Upper lobe of left lung (tissue), 6 donors: ENCODE measurements at regions not wholly inside any gene's neighbourhood (a gene's known extent, or its start where the extent isn't known, plus 50 kb on each side); places are given as distances from the start of the nearest gene placed in this dataset.

Experiments
- ATAC-seq, 2 donors: fragments of 200-7000 bp; cut with Tn5 transposase; one replicate each; pipeline ENCODE4 v1.9.1; 2022; ENCODE audit warnings: mild to moderate bottlenecking in 2 of 2, moderate library complexity in 2 of 2; ENCODE audit not compliant: low FRiP score in 2 of 2
- DNase-seq, 2 donors: peaks; one replicate each; pipeline ENCODE4 v3.0.0-alpha.2; 2019 to 2020
- H3K27ac ChIP-seq, 4 donors: fragments of 200-600 bp; sonication (generic); one replicate each; pipeline ENCODE4 v1.5.1; 2016 to 2019
- H3K27me3 ChIP-seq, 4 donors: fragments of 200-600 bp; sonication (generic); one replicate each; pipeline ENCODE4 v1.5.1; 2017 to 2019
- H3K36me3 ChIP-seq, 4 donors: fragments of 200-600 bp; sonication (generic); one replicate each; pipeline ENCODE4 v1.5.1; 2016 to 2019
- H3K4me1 ChIP-seq, 4 donors: fragments of 200-600 bp; sonication (generic); one replicate each; pipeline ENCODE4 v1.5.1; 2018 to 2019
- H3K4me3 ChIP-seq, 4 donors: fragments of 200-600 bp; sonication (generic); one replicate each; pipeline ENCODE4 v1.5.1; 2017 to 2019; ENCODE audit warnings: mild to moderate bottlenecking in 2 of 4, moderate library complexity in 1 of 4
- H3K9me3 ChIP-seq, 4 donors: fragments of 200-600 bp; sonication (generic); one replicate each; pipeline ENCODE4 v1.5.1; 2018 to 2019
- EP300 ChIP-seq, 4 donors: sonication (generic); formaldehyde crosslinking; IDR thresholded peaks; one replicate each; pipeline ENCODE4 v1.5.1; 2017; ENCODE audit warnings: antibody characterized with exemption in 4 of 4, control low read depth in 2 of 4
- POLR2A ChIP-seq, 4 donors: fragments of 450-650 bp; IDR thresholded peaks; one replicate each; pipeline ENCODE4 v1.5.1; 2016 to 2017; ENCODE audit warnings: antibody characterized with exemption in 4 of 4, mild to moderate bottlenecking in 2 of 4
- POLR2AphosphoS5 ChIP-seq, 2 donors: sonication (generic); formaldehyde crosslinking; IDR thresholded peaks; one replicate each; pipeline ENCODE4 v1.5.1; 2017; ENCODE audit warnings: antibody characterized with exemption in 2 of 2
- WGBS, 2 donors: methylation state at CpG; one replicate each; pipeline ENCODE4 v1.1.5; 2017 to 2018; 5-methylcytosine and 5-hydroxymethylcytosine counted together
- TF ChIP-seq, protein P1 (sequence below), 6 experiments: fragments of 450-650 bp in 4 of 6; fragments of 200-600 bp in 2 of 6; sonication (generic) in 2 of 6; IDR thresholded peaks; one replicate each; pipeline ENCODE4 v1.5.1; 2016 to 2019; ENCODE audit warnings: antibody characterized with exemption in 6 of 6
- donor health status: DM: no; HTN: no; CAD: no; lungs with moderate emphysema.
- donor health status: DM: no; HTN: yes; CAD: no; lungs with severe emphysema.

DNA sequence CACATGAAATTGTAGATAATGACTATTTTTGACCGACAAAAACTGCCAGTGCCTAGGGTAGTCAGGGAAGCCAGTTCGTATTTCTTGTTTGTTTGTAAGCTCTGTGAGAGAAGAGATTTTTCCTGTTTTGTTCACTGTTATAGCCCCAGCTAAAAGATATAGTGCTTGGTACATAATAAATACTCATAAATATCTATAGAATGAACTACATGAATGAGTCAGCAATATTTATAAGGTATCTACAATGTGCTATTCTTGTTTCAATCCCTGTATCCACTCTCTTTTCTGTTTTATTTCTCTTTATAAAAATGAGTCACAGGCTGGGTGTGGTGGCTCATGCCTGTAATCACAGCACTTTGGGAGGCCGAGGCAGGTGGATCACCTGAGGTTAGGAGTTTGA, 275.6 kb upstream of the FANCL start:
- Histone ChIP-seq H3K27me3 (no peaks in the 10 kb centered on the region), H3K4me1 (no peaks in the 10 kb centered on the region), H3K27ac (no peak overlapping the region), H3K36me3 (no peaks in the 10 kb centered on the region), H3K9me3 (no peaks in the 10 kb centered on the region), H3K4me3 (no peak overlapping the region)
- 80 to 84% methylated on average over 3 of the region's 3 CpGs for WGBS, 2 donors
- ATAC-seq (no peak), DNase-seq (no peak)
- TF ChIP-seq POLR2AphosphoS5 (IDR thresholded peaks at IDR 0.05) (no peak), EP300 (IDR thresholded peaks at IDR 0.05) (no peak)
- TF ChIP-seq, protein P1, sequence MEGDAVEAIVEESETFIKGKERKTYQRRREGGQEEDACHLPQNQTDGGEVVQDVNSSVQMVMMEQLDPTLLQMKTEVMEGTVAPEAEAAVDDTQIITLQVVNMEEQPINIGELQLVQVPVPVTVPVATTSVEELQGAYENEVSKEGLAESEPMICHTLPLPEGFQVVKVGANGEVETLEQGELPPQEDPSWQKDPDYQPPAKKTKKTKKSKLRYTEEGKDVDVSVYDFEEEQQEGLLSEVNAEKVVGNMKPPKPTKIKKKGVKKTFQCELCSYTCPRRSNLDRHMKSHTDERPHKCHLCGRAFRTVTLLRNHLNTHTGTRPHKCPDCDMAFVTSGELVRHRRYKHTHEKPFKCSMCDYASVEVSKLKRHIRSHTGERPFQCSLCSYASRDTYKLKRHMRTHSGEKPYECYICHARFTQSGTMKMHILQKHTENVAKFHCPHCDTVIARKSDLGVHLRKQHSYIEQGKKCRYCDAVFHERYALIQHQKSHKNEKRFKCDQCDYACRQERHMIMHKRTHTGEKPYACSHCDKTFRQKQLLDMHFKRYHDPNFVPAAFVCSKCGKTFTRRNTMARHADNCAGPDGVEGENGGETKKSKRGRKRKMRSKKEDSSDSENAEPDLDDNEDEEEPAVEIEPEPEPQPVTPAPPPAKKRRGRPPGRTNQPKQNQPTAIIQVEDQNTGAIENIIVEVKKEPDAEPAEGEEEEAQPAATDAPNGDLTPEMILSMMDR (IDR thresholded peaks at IDR 0.05) = no peak

DNA sequence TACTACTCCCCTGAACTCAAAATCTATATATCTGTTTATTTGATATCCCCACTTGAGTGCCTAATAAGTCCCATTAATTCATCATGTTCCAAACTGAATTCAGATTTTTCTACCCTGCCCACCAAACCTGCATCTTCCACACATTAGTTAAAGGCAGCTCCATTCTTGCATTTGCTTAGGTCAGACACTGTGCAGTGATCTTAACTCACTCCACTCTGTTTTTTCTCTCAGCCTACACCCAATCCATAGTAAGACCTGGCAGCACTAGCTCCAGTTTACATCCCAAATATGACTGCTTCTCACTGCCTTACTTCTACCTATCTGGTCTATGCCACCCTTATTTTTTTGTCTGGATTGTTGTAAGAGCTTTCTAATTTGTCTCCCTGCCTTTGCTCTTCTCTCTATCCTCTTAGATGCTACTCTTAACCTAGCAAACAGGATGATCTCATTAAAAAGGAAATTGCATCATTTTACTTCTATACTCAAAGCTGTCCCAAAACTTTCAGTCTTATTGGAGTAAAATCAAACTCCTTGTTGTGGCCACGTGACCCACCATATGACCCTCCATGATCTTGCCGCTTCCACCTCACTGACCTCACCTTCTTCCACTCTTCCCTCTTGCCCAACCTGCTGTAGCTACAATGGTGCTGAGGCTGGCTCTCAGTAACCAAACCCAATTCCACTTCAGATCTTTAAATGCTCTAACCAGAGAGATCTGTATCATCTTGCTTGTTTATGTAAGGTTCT, 274.9 kb upstream of the FANCL start:
- Histone ChIP-seq H3K4me3 (no peak overlapping the region), H3K9me3 (no peaks in the 10 kb centered on the region), H3K4me1 (no peaks in the 10 kb centered on the region), H3K36me3 (no peaks in the 10 kb centered on the region), H3K27me3 (no peaks in the 10 kb centered on the region), H3K27ac (no peak overlapping the region)
- ATAC-seq = no peak
- no peak for DNase-seq
- 90 to 93% methylated on average over 2 of the region's 2 CpGs for WGBS, 2 donors
- TF ChIP-seq, protein P1 (IDR thresholded peaks at IDR 0.05) = no peak
- TF ChIP-seq POLR2AphosphoS5 (IDR thresholded peaks at IDR 0.05) (no peak), EP300 (IDR thresholded peaks at IDR 0.05) (no peak), POLR2A (IDR thresholded peaks at IDR 0.05) (no peak)

DNA sequence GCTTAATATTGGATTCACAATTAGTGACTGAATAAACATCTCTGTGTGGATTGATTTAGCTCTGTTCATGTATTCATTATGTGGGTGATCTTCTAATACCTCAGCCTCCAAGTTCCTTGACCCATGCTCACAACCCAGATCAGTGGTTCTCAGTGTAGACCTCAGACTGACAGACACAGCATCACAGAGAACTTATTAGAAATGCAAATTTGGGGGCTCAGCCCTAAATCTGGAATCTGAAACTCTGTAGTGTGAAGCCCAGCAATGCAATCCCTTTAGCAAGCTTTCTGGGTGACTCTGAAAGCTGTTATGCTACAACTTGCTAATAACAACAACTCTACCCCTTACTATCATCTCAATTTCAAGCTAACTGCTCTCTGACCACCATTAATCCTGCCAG, 273.1 kb upstream of the FANCL start:
- ATAC-seq = no peak
- no peaks in the 10 kb centered on the region for H3K36me3 ChIP-seq
- TF ChIP-seq, protein P1 (IDR thresholded peaks at IDR 0.05) = no peak
- TF ChIP-seq POLR2AphosphoS5 (IDR thresholded peaks at IDR 0.05) (no peak), POLR2A (IDR thresholded peaks at IDR 0.05) (no peak), EP300 (IDR thresholded peaks at IDR 0.05) (no peak)

DNA sequence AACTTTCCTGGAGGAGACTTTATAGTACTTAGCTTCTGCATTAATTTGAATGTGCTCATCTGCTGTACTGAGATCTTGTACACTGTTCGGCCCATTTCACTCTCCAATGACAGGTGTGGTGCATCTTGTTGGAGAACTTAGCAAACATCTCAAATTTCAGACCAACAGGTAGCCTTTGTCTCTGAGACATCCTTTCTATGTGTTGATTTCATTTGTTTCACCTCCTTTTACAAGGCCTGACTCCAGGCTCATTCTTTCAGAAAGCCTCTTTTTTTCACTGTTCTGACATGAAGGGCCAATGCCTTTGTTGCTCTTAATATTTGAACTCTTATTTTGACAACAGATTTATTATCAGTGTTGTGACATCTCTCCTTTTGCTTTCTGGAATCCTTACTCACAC, 271.8 kb upstream of the FANCL start:
- WGBS, 2 donors = 79 to 88% methylated on average over 1 of the region's 1 CpG
- no peak for ATAC-seq
- TF ChIP-seq EP300 (IDR thresholded peaks at IDR 0.05) = no peak
- TF ChIP-seq, protein P1 (IDR thresholded peaks at IDR 0.05) = no peak
- no peak for TF ChIP-seq POLR2AphosphoS5 (IDR thresholded peaks at IDR 0.05)
- TF ChIP-seq POLR2A (IDR thresholded peaks at IDR 0.05) = no peak

More for the DNA sequence above, 273.1 kb upstream of the FANCL start:
- Histone ChIP-seq H3K4me3 (no peak overlapping the region), H3K27me3 (no peaks in the 10 kb centered on the region), H3K27ac (no peak overlapping the region), H3K4me1 (no peaks in the 10 kb centered on the region), H3K9me3 (no peaks in the 10 kb centered on the region)
- DNase-seq = no peak

DNA sequence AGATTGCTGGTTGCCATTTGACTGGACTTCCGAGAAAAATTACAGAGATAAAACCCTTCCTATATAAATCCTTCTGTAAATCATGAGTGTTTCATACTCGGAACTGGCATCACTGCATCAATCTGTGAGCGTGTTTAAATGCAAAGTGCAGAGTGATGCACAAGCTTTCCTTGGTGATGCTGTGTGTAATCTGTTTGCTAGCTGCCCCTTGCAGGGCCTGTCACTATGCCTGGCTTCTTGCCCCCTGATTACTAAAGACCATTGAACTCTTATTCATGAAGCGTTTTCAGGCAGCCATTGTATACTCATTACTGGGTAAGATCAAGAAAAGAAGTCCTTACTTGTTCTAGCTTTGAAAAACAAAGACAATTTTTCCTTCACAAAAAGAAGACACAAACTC, 266.9 kb upstream of the FANCL start:
- H3K27ac ChIP-seq = no peak overlapping the region
- DNase-seq = no peak
- H3K36me3 ChIP-seq = no peaks in the 10 kb centered on the region
- ATAC-seq = no peak
- no peaks in the 10 kb centered on the region for H3K4me1 ChIP-seq
- no peaks in the 10 kb centered on the region for H3K9me3 ChIP-seq
- TF ChIP-seq POLR2A (IDR thresholded peaks at IDR 0.05) = no peak
- TF ChIP-seq, protein P1 (IDR thresholded peaks at IDR 0.05) = no peak
- no peak for TF ChIP-seq EP300 (IDR thresholded peaks at IDR 0.05)
- TF ChIP-seq POLR2AphosphoS5 (IDR thresholded peaks at IDR 0.05) = no peak
- WGBS, 2 donors = 76 to 79% methylated on average over 4 of the region's 4 CpGs
- no peaks in the 10 kb centered on the region for H3K27me3 ChIP-seq
- H3K4me3 ChIP-seq = no peak overlapping the region

More for the DNA sequence above, 271.8 kb upstream of the FANCL start:
- H3K27me3 ChIP-seq = no peaks in the 10 kb centered on the region
- H3K27ac ChIP-seq = no peak overlapping the region
- no peaks in the 10 kb centered on the region for H3K4me1 ChIP-seq
- DNase-seq = no peak
- H3K36me3 ChIP-seq = no peaks in the 10 kb centered on the region
- H3K9me3 ChIP-seq = no peaks in the 10 kb centered on the region
- H3K4me3 ChIP-seq = no peak overlapping the region
